ENCODE measurements at regions not wholly inside any gene's neighbourhood (a gene's known extent, or its start where the extent isn't known, plus 50 kb on each side); places are given as distances from the start of the nearest gene placed in this dataset.

GRCh38 chr5:124236361-124237205 lies 509.9 kb downstream of the ZNF608 start:
- TF ChIP-seq GLIS1 (tag by site-specific recombination; IDR thresholded peaks at IDR 0.05) = no peak
- TF ChIP-seq ZNF184 (tag by site-specific recombination; IDR thresholded peaks at IDR 0.05) = no peak
- TF ChIP-seq ZNF707 (tag by site-specific recombination; IDR thresholded peaks at IDR 0.05) = no peak
- TF ChIP-seq REST (tag by site-specific recombination; IDR thresholded peaks at IDR 0.05) = no peak

Data from HEK293 (cell line).